ENCODE measurements at regions not wholly inside any gene's neighbourhood (a gene's known extent, or its start where the extent isn't known, plus 50 kb on each side); places are given as distances from the start of the nearest gene placed in this dataset.

GRCh38 chr6:91720324-91720723, 1133.5 kb upstream of the MAP3K7 start:
- TF ChIP-seq GABPA (IDR thresholded peaks at IDR 0.05; ENCODE audit: borderline replicate concordance, insufficient read depth, low read length) (no peak), HDAC6 (IDR thresholded peaks at IDR 0.05; ENCODE audit: low read depth, low read length) (no peak), ATF3 (IDR thresholded peaks at IDR 0.05; ENCODE audit: insufficient read depth, low read depth, low read length) (no peak), ZNF274 (IDR thresholded peaks at IDR 0.05; ENCODE audit: borderline replicate concordance, extremely low read depth, low read length) (no peak), TAF7 (optimal IDR thresholded peaks at IDR 0.05; ENCODE audit: borderline replicate concordance, low read depth, low read length) (no peak), SP1 (IDR thresholded peaks at IDR 0.05; ENCODE audit: low read depth, low read length) (no peak), POLR2AphosphoS5 (IDR thresholded peaks at IDR 0.05; ENCODE audit: low read depth, low read length) (no peak)
- TF ChIP-seq, protein P1, sequence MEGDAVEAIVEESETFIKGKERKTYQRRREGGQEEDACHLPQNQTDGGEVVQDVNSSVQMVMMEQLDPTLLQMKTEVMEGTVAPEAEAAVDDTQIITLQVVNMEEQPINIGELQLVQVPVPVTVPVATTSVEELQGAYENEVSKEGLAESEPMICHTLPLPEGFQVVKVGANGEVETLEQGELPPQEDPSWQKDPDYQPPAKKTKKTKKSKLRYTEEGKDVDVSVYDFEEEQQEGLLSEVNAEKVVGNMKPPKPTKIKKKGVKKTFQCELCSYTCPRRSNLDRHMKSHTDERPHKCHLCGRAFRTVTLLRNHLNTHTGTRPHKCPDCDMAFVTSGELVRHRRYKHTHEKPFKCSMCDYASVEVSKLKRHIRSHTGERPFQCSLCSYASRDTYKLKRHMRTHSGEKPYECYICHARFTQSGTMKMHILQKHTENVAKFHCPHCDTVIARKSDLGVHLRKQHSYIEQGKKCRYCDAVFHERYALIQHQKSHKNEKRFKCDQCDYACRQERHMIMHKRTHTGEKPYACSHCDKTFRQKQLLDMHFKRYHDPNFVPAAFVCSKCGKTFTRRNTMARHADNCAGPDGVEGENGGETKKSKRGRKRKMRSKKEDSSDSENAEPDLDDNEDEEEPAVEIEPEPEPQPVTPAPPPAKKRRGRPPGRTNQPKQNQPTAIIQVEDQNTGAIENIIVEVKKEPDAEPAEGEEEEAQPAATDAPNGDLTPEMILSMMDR (IDR thresholded peaks at IDR 0.05; ENCODE audit: control extremely low read depth in 1 of 3, insufficient read depth in 1 of 3, low read depth in 1 of 3, low read length in 3 of 3): no peak

Measured in H1 (cell line).